HL-60 (cell line): ENCODE measurements at regions not wholly inside any gene's neighbourhood (a gene's known extent, or its start where the extent isn't known, plus 50 kb on each side); places are given as distances from the start of the nearest gene placed in this dataset.
"Not testable (repeated sequence)": the region's sequence is repeated elsewhere in the genome, so short reads cannot be mapped to it uniquely, and the experiment has no call there.

Experiments used
- CTCF ChIP-seq: IDR thresholded peaks from one replicate; pipeline ENCODE4 v1.5.1; 2011; ENCODE audit warnings: low read length, control low read depth, inconsistent platforms; ENCODE audit not compliant: insufficient read depth
- POLR2AphosphoS5 ChIP-seq: IDR thresholded peaks from 2 replicates; pipeline ENCODE4 v1.6.1; 2012; ENCODE audit warnings: low read depth
- REST ChIP-seq: IDR thresholded peaks from 2 replicates; pipeline ENCODE4 v1.6.1; 2012; ENCODE audit warnings: low read depth; ENCODE audit not compliant: insufficient replicate concordance

DNA sequence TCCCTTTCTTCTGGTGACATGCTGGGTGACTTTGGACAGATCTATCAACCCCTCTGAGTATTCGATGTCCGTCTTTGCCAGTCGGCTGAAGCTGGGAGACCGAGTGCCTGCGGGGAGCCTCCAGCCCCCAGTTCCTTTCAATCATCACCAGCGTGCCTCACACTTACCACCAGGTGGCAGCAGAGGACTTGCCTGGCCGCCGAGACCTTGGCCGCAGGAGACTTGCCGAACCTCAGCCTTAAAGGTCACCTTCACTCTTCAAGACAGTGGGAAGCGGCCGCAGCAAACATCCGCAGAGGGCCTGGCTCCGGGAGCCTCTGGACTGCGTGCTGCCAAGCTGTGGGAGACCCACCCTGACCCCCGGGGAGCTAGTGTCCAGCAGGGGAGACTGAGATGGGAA, 3952.2 kb upstream of the TPTE start:
- TF ChIP-seq CTCF, REST, POLR2AphosphoS5: not testable (repeated sequence)
